Esophagus (tissue), 2 donors: ENCODE measurements at regions not wholly inside any gene's neighbourhood (a gene's known extent, or its start where the extent isn't known, plus 50 kb on each side); places are given as distances from the start of the nearest gene placed in this dataset.

Experiments used
- H3K27ac ChIP-seq, 2 donors: one replicate each; pipeline ENCODE4 v1.5.1; 2013; ENCODE audit warnings: low read depth in 2 of 2, mild to moderate bottlenecking in 2 of 2, inconsistent platforms in 1 of 2, low read length in 1 of 2, moderate library complexity in 1 of 2
- H3K27me3 ChIP-seq, 2 donors: one replicate each; pipeline ENCODE4 v1.6.1; 2013; ENCODE audit warnings: low read length in 2 of 2, control low read depth in 1 of 2, mild to moderate bottlenecking in 1 of 2; ENCODE audit not compliant: insufficient read depth in 2 of 2, control insufficient read depth in 1 of 2
- H3K36me3 ChIP-seq, 2 donors: one replicate each; pipeline ENCODE4 v1.6.1; 2013; ENCODE audit warnings: low read length in 1 of 2; ENCODE audit not compliant: control insufficient read depth in 2 of 2, insufficient read depth in 2 of 2
- H3K4me1 ChIP-seq, 2 donors: one replicate each; pipeline ENCODE4 v1.6.1; 2013; ENCODE audit warnings: low read length in 1 of 2; ENCODE audit not compliant: control insufficient read depth in 2 of 2, insufficient read depth in 2 of 2
- H3K4me3 ChIP-seq, 2 donors: one replicate each; pipeline ENCODE4 v1.5.1; 2013; ENCODE audit warnings: low read length in 2 of 2, mild to moderate bottlenecking in 2 of 2, low read depth in 1 of 2, moderate library complexity in 1 of 2
- H3K9me3 ChIP-seq, 2 donors: one replicate each; pipeline ENCODE4 v1.6.1; 2013; ENCODE audit warnings: mild to moderate bottlenecking in 2 of 2, low read depth in 1 of 2, low read length in 1 of 2, moderate library complexity in 1 of 2; ENCODE audit not compliant: control insufficient read depth in 2 of 2, insufficient read depth in 1 of 2
- WGBS, 2 donors: extraction: QIAGEN DNeasy Blood & Tissue Kit; methylation state at CpG; one replicate each; pipeline ENCODE4 v1.1.7; 2013; 5-methylcytosine and 5-hydroxymethylcytosine counted together
- donor health status: healthy with polysubstance abuse.
- donor health status: Bipolar disorder and iron deficiency.

DNA sequence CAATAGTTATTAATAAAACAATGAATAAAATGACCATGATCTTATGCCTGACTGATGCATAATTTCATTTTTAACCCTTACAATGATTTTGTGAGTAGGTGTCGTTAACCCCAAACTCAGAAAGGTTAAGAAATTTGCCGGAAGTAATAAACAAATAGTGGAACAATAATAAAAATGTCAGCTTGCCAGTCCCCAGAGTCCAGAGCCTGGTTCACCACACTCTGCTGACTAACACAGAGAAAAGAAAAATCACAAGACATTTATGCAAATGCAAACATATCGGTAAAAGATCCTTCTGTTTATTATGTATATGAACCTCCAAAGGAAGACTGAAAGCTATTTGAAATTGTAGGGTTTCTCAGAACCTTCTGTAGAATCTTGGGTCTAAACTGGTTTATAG is 563.7 kb downstream of the EFNB2 start:
- WGBS, 2 donors = 53 to 58% methylated on average over 3 of the region's 3 CpGs
- H3K4me3 ChIP-seq = no peak overlapping the region
- peaks cover 0 to 3% of the 10 kb centered on the region in 2 donors for H3K9me3 ChIP-seq
- H3K4me1 ChIP-seq = peaks cover 0 to 2% of the 10 kb centered on the region in 2 donors
- no peaks in the 10 kb centered on the region for H3K27me3 ChIP-seq
- H3K36me3 ChIP-seq = no peaks in the 10 kb centered on the region
- no peak overlapping the region for H3K27ac ChIP-seq

DNA sequence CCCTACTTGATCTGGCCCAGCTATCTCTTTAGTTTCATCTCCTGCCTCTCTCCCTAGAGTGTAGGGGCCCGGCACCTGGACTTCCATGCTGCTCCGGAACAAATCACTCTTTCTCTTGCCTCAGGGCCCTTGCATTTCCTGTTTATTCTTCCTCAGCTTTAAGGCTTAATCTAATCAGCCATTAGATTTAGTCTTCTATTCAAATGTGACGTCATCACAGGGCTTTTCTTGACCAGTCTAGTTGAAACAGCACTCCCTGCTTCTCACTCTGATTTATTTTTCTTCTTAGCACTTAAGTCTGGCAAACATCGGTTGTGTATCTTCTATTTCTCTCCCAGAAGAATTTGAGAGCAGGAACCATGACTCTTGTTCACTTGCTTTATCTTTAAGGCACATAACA is 564.1 kb downstream of the EFNB2 start:
- H3K9me3 ChIP-seq = peaks cover 0 to 3% of the 10 kb centered on the region in 2 donors
- 43 to 63% methylated on average over 4 of the region's 4 CpGs for WGBS, 2 donors
- peaks cover 0 to 2% of the 10 kb centered on the region in 2 donors for H3K4me1 ChIP-seq
- no peak overlapping the region for H3K27ac ChIP-seq
- no peaks in the 10 kb centered on the region for H3K27me3 ChIP-seq
- H3K36me3 ChIP-seq = no peaks in the 10 kb centered on the region
- no peak overlapping the region for H3K4me3 ChIP-seq

DNA sequence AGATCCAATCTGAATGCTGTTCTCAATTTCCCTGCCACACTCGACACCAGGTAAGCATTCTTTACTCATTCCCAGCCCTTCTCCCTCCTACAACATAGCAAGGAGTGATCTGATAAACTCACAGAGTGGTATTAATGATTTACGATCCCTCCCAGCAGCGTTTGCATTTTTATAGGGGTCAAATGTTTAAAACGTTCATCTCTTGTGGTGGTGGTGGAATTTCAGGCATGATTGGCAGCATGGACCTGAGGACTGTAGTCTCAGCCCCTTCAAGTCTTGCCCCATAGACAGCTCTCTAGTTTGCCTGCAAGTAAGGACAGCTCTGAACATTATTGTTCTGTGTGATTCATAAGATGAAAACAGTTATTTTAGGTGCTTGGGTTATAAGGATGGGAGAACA is 565.7 kb downstream of the EFNB2 start:
- no peak overlapping the region for H3K27ac ChIP-seq
- no peaks in the 10 kb centered on the region for H3K27me3 ChIP-seq
- H3K4me3 ChIP-seq = no peak overlapping the region
- peaks cover 0 to 2% of the 10 kb centered on the region in 2 donors for H3K4me1 ChIP-seq
- H3K36me3 ChIP-seq = no peaks in the 10 kb centered on the region
- H3K9me3 ChIP-seq = peaks cover 0 to 3% of the 10 kb centered on the region in 2 donors
- 55 to 64% methylated on average over 4 of the region's 4 CpGs for WGBS, 2 donors

DNA sequence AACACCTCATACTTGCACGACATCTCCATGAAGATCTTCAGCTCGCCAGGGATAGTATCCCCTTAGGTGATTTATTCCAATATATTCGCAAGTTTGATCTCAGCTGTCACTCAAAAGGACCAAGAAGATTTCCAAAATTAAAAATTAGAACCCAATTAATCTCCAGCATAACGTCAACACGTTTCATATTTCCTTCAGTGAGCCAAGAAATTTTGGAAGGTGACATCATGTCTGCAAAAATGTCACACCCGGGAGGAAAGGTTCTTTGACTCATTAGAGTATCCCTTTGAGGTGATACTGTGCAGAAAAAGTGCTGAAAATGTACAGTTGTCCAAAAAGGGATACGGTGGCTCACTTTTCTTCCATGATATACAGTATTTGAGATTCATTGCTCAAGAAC is 569.6 kb downstream of the EFNB2 start:
- no peaks in the 10 kb centered on the region for H3K36me3 ChIP-seq
- H3K4me1 ChIP-seq = no peaks in the 10 kb centered on the region
- H3K9me3 ChIP-seq = no peaks in the 10 kb centered on the region
- H3K27ac ChIP-seq = no peak overlapping the region
- WGBS, 2 donors = 71 to 81% methylated on average over 7 of the region's 7 CpGs
- H3K4me3 ChIP-seq = no peak overlapping the region
- H3K27me3 ChIP-seq = no peaks in the 10 kb centered on the region

DNA sequence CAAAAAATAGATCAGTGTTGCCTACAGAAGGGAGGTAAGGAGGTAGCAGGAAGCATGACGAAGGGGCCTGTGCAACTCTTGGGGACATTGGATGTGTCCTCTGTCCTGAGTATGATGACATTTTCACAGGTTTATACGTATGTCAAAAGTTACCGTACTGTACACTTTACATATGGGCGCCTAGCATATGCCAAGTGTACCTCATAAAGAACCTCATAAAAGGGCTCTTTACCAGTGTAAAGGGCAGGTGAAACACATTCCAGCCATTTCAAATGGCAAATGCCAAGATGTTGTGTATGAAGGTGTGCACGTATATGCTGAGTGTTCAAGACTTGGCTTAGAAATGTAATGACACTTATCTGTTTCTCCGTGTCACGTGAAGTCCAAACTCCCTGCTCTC is 573.4 kb downstream of the EFNB2 start:
- Histone ChIP-seq H3K27ac (no peak overlapping the region), H3K36me3 (no peaks in the 10 kb centered on the region), H3K9me3 (no peaks in the 10 kb centered on the region), H3K27me3 (no peaks in the 10 kb centered on the region), H3K4me1 (peaks cover 0 to 3% of the 10 kb centered on the region in 2 donors), H3K4me3 (no peak overlapping the region)
- WGBS, 2 donors = 96 to 97% methylated on average over 7 of the region's 7 CpGs

DNA sequence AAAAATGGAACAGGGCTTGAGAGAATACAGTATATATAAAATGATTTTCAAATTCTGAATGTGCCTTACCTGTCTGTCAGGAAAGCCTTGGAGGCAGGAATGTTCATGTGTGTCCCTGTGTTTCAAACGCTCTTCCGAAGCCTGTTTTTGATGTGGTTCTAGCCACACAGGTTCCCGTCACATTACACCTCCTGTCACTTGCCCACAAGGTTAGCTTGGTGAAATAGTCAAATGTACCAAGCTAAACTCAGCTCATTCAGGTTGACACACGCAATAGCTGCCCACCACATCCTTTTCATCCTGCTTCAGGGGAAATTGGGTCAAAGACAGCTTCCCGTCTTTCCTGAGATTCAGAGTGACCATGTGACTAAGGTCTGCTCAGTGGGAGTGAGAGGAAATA is 574.0 kb downstream of the EFNB2 start:
- H3K27me3 ChIP-seq = no peaks in the 10 kb centered on the region

DNA sequence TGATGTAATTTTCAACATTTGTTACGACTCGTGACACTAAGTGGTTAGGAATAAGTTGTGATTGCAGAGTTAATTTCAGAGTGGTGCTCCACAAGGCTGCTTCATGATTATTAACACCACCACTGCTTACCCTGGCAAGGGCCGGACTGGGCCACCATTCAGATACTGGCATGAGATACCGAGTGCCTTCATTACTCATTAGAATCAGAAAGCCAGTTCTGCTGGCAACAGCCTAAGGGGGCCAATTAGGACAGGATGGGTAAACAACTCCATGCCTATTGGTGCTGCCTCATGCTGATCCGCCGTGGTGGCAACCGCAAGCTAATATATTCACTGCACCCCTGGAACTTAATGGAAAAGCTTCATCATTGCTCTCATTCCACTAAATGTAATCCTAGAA is 575.1 kb downstream of the EFNB2 start:
- Histone ChIP-seq H3K27me3 (no peaks in the 10 kb centered on the region), H3K27ac (no peak overlapping the region), H3K36me3 (no peaks in the 10 kb centered on the region), H3K9me3 (no peaks in the 10 kb centered on the region), H3K4me3 (no peak overlapping the region), H3K4me1 (peaks cover 0 to 3% of the 10 kb centered on the region in 2 donors)
- 91 to 96% methylated on average over 7 of the region's 7 CpGs for WGBS, 2 donors

More for the DNA sequence above, 574.0 kb downstream of the EFNB2 start:
- H3K4me3 ChIP-seq = no peak overlapping the region
- no peak overlapping the region for H3K27ac ChIP-seq
- H3K36me3 ChIP-seq = no peaks in the 10 kb centered on the region
- WGBS, 2 donors = 83 to 86% methylated on average over 5 of the region's 5 CpGs
- peaks cover 0 to 3% of the 10 kb centered on the region in 2 donors for H3K4me1 ChIP-seq
- no peaks in the 10 kb centered on the region for H3K9me3 ChIP-seq

DNA sequence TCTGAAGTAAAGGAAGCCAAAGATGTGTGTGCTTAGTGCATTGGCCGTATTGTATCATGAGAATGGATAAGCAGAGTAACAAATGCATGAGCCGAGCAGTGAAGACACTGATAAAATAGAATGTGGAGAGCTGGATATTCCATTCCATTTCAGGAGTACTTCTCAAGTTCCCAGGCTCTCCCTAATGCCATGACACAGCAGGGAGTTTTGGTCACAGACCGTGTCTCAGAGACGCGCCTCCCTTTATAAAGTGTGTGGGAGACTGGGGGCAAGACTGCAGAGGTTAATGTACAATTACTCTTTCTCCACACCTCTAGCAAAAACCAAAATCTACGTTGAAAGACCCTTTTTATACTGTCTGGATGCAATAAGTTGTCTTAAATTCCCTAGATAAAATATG is 575.6 kb downstream of the EFNB2 start:
- peaks cover 0 to 3% of the 10 kb centered on the region in 2 donors for H3K4me1 ChIP-seq
- H3K4me3 ChIP-seq = no peak overlapping the region
- WGBS, 2 donors = 95% methylated on average over 6 of the region's 6 CpGs
- no peaks in the 10 kb centered on the region for H3K36me3 ChIP-seq
- no peaks in the 10 kb centered on the region for H3K9me3 ChIP-seq
- no peaks in the 10 kb centered on the region for H3K27me3 ChIP-seq
- H3K27ac ChIP-seq = no peak overlapping the region

DNA sequence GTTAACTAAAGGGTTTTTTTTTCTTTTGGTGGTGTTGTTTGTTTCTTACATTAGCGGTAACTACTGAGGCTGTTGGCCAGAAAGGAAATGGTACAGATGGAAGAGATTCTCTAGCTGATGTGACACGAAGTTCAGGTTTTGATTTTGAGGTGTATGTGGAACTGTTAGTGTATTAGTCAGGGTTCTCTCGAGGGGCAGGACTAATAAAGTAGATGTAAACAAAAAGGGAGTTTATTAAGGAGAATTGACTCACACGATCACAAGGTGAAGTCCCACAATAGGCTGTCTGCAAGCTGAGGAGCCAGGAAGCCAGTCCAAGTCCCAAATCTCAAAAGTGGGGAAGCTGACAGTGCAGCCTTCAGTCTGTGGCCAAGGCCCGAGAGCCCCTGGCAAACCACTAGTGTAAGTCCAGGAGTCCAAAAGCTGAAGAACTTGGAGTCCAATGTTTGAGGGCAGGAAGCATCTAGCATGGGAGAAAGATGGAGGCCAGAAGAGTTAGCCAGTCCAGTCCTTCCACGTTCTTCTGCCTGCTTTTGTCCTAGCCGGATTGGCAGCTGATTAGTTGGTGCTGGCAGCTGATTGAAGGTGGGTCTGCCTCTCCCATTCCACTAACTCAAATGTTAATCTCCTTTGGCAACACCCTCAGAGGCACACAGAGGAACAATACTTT is 577.6 kb downstream of the EFNB2 start:
- H3K4me3 ChIP-seq = no peak overlapping the region
- no peaks in the 10 kb centered on the region for H3K27me3 ChIP-seq
- H3K27ac ChIP-seq = no peak overlapping the region
- WGBS, 2 donors = 51 to 58% methylated on average over 7 of the region's 7 CpGs
- no peaks in the 10 kb centered on the region for H3K36me3 ChIP-seq
- H3K4me1 ChIP-seq = peaks cover 0 to 3% of the 10 kb centered on the region in 2 donors
- no peaks in the 10 kb centered on the region for H3K9me3 ChIP-seq

DNA sequence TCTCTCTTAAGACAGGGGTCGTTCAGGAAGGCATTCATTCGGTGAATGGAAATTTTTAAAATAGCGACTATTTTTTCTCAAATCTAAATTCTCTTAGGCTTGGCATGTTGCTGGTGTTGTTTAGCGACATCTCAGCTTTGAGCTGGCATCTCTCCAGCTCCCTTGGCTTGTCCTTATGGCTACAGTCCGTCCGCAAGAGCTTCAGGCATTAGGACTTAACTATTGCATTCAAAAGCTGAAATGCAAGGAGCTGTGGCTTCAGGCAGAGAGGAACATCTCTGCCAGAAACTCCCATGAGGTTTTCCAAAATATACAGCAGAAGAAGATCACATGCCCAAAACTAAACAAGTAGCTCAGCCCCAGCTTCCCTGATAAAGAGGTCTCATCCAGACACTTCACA is 578.5 kb downstream of the EFNB2 start:
- 63 to 69% methylated on average over 6 of the region's 6 CpGs for whole genome bisulfite sequencing, 2 donors

More for the DNA sequence above, 578.5 kb downstream of the EFNB2 start:
- Histone ChIP-seq H3K27ac (no peak overlapping the region), H3K27me3 (no peaks in the 10 kb centered on the region), H3K36me3 (no peaks in the 10 kb centered on the region), H3K9me3 (no peaks in the 10 kb centered on the region), H3K4me1 (peaks cover 0 to 3% of the 10 kb centered on the region in 2 donors), H3K4me3 (no peak overlapping the region)
